ENCODE measurements at regions not wholly inside any gene's neighbourhood (a gene's known extent, or its start where the extent isn't known, plus 50 kb on each side); places are given as distances from the start of the nearest gene placed in this dataset.
A peak's percentile ranks its signal among the peaks of the same experiment; 100 is the strongest.
"Not testable (repeated sequence)": the region's sequence is repeated elsewhere in the genome, so short reads cannot be mapped to it uniquely, and the experiment has no call there.

- no peak for DNase-seq
Measured at GRCh38 chr12:78530100-78530765, 334.3 kb upstream of the SYT1 start.

DNA sequence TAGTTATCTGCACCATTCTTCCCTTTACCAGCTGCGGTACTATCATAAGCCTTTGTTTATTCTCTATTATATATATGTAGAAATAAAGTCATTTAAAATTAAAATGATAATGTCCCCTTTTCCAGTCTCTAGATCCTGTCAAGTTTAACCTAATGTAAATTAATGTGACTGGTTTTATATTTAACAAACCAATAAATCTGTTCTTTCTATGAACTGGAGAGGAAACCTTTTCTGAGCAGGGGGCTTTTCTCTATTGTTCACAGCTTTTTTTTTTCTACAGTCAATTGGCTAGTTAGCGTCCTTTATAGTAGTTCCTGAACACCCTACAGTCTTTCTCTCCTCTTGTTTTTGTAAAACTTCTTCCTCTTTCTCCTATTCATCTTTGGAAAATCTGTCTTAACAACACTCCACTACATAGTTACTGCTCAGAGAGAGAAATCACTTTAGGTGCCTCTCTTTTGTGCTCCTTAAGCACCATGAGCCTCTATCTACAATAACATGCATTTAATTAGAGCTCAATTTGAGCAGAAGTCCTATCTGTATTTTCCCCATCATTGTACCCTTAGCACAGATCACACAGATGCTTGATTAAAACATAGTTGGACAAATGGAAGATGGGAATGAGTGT, 332.6 kb upstream of the SYT1 start:
- DNase-seq = no peak

DNA sequence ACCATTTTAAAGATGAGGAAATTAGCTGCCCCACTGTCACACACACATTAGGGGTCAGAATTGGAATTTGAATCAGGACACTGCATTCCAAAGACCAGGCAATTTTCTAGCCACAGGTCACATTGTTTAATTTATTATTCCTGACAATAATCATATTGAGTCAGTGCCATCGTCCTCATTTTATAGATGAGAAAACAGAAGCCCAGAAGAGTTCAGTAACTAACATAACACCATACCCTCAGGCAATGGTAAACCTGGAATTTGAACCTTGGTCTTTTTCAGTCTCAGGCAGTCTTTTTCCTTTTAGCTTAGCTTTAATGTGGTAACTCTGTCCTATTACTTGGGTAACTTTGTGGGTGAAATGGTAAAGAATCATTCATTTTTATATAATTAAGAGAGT, 330.3 kb upstream of the SYT1 start:
- no peak for DNase-seq

GRCh38 chr12:78540606-78541336, 323.8 kb upstream of the SYT1 start:
- no peak for DNase-seq

- DNase-seq = no peak
Measured at GRCh38 chr12:78550831-78551230, 313.7 kb upstream of the SYT1 start.

GRCh38 chr12:78555802-78556201, 308.8 kb upstream of the SYT1 start:
- no peak for DNase-seq

GRCh38 chr12:78556651-78557050, 307.9 kb upstream of the SYT1 start:
- no peak for DNase-seq

DNA sequence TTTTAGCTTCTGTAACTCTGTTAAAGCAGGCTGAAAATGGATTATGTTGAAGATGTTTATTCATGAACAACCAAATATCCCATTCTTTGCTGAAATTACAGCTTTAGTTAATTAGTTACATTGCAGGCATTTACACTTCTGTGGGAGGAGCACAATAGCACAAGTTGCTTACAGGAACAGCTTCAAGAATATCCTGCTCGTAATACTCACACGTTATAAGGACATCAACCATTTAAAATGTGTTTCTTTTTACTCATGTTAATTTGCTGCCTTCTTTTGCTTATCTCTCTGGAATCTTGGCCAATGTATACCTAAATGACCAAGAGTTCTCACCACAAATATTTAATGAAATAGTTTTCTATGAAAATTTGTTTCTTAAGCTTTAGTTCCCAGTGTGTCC, 305.2 kb upstream of the SYT1 start:
- no peak for DNase-seq

GRCh38 chr12:78559886-78560285, 304.7 kb upstream of the SYT1 start:
- DNase-seq = no peak

- DNase-seq = no peak
Measured at GRCh38 chr12:78560633-78561032, 303.9 kb upstream of the SYT1 start.

DNA sequence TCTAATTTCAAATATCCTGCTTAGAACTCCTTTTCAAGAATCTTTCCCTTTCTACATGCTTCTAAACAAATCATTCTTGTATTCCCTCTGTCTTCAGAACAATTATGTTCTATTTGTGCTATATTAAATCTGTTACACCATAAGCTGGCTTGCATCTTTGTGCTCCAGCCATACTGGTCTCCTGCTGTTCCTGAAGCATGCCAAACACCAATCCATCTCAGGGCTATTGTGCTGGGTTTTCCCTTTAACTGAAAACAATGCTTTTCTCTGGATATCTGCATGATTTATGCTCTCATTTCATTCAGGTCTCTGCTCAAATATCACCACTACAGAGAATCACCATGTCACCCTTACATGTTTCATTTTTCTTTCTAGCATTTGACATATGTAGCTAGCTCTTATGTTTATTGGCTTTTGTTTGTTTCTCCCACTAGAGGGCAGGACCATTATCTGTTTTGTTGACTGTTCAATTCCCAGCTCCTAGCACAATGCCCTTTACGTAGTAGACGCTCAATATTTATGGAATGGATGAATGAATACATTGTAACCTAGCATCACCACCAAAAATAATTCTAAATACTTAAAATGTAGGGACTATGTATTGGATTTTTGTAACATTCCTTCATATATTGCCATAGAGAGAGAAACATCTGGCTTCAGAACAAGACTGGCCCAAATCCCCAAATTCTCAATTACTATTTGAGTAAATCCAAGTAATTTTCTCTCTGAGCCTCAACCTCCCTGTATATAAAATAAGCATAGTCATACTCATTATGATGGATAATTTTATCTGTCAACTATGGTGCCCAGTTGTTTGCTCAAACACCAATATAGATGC, 302.0 kb upstream of the SYT1 start:
- peak; percentile 61 for DNase-seq

DNA sequence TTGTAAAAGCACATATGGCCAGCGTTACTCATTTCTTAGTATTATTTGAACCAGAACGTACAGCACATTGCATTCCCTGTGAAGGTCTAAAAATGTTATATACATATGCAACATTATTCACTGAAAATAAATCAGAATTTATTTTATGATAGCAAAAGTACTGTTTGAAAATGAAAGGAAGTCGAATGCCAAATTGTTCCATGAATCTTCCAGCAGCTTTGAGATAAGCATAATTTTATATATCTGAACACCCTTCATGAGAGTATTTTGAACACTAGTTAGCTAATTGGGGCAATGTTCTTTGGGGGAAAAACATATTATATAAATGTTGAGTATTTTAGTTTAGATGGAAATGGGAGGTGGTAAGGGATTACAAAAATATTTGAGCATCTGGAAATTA, 300.7 kb upstream of the SYT1 start:
- DNase-seq = no peak

DNA sequence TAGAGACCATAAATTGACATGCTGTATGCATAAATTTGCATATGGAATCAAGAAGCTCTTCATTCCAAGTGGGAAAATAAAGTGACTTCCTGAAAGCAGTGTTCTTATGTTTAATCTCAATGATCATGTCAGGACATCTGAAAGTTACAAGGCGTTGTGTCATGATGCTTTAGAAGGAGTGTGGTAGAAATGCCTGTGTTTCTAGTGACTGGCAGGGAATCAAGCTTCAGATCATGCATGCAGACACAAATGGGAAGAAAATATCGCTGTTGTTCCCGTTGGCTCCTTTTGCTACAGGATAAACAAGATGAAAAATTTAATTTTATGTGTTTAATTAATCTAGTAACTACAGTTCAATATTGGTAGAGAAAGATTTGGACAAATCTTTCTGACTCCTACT, 298.1 kb upstream of the SYT1 start:
- DNase-seq = no peak

DNA sequence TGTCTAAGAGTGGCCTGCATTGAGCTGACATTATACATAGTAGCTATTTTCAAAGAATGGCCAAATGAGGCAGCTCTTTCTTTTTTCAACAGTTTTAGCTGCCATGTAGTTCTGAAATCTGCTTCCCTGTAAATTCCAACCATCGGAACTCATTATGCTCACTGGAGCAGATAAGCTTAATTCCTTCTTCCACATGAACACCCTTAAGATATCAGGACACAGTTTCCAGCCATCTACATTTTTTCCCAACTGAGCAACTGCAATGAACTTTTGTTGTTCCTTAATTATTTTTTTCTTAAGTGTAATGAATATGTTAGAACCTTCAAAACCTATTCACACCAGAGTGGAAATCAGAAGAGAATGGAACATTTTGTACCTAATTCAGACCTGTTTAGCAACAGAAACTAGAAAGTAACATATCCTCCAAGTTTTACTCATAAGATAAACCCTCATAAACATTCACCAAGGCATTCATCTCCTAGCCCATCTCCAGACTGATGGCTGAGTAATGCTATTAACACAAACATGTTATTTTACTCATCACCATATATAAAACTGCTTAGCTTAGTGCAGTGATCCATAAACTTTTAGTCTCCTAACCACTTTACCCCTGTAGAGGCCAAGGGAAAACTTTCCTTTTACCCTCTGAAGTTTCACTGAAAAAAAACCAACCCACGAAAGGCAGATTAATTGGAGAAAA, 296.1 kb upstream of the SYT1 start:
- DNase-seq = no peak

DNA sequence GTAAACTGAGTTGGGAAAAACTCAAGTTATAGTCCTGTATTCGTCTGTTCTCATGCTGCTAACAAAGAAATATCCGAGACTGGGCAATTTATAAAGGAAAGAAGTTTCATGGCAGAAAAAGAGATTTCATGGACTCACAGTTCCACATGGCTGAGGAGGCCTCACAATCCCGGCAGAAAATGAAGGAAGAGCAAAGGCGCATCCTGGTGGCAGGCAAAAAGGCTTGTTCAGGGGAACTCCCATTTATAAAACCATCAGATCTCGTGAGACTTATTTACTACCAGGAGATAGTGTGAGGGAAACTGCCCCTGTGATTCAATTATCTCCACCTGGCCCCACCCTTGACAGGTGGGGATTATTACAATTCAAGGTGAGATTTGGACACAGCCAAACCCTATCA, 292.6 kb upstream of the SYT1 start:
- DNase-seq = no peak

DNA sequence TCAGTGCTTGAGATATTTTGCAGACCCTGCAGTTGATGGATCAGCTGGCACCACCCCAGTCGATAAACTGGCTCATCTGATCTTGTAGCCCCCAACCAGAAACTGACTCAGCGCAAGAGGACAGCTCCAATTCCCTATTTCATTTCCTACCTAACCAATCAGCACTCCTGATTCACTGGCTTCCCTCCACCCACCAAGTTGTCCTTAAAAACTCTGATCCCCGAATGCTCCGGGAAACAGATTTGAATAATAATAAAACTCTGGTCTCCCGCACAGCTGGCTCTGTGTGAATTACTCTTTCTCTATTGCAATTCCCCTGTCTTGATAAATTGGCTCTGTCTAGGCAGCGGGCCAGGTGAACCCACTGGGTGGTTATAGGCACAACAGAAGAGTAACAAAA, 289.4 kb upstream of the SYT1 start:
- DNase-seq = not testable (repeated sequence)

DNA sequence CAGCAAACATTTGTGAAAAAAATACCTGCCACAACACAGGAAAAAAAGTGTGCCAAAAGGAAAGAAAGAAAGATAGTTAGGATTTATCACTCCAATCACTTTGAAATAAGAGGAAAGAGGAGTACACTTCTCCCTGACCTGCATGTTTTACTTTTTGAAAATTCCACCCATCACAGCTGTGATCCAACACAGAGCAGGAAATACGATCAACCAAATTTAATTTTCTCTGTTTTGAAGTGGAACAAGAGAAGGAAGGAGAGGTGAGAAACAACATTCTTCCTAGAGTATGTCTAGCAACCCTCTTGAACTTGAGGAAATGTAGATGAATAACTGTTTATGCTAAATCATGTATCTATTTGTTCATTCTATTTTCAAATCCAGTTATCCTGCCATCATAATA, 284.7 kb upstream of the SYT1 start:
- DNase-seq = no peak

GRCh38 chr12:78580296-78580695, 284.3 kb upstream of the SYT1 start:
- no peak for DNase-seq

DNA sequence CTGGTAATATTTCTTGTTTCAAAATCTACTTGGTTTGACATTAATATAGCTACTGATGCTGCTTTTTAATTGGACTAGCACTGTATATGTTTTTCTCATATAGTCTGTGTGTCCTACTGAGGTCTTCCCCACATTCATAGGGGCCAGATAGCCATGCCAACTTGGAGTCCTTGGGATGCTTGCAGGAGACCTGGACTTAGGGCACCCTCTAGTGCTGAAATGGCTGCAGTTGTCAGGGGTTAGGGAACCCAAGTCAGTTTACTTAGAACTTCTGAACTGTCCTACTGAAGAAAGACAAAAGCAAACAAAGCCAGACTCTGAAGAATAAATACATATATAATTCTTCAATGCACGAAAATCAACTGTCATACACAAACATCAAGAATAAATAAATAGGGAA, 279.9 kb upstream of the SYT1 start:
- DNase-seq = no peak

DNA sequence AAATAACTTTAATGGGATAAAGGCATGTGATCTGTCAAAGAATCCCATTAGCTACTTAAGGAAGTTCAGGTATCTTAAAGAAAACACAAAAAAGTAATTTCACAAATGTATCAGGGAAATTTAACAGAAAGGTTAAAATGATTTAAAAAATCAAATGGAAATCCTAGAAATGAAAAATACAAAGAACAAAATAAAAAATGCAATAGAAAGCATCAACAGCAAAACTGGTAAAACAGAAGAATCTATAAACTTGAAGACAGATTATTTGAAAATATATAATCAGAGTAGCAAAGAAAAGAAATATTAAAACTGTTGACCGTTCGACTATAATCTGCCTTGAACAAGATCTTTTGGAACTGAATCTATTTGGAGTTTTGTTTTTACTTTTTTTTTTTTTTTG, 279.4 kb upstream of the SYT1 start:
- no peak for DNase-seq

- DNase-seq = no peak
Measured at GRCh38 chr12:78586790-78587189, 277.8 kb upstream of the SYT1 start.

GRCh38 chr12:78599366-78599765, 265.2 kb upstream of the SYT1 start:
- DNase-seq = no peak

DNA sequence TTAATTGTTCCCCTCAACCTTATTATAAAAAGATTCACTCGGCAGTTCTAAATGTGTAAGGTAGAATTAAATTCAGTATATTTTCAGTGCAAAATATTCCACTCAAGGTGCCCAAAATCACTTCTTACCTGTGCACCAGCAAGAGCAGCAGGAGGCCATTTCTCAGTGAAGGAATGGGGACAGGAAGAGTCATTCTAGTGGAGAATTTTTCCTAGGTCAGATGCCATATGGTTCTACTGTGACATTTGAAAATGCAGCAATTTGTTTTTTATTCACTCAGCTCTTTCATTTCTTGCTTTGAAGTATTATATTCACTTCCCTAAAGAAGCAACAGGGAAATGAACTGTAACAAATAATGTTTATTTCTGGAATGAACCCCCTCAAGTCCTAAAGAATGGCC, 264.0 kb upstream of the SYT1 start:
- DNase-seq = no peak
